ENCODE measurements at regions not wholly inside any gene's neighbourhood (a gene's known extent, or its start where the extent isn't known, plus 50 kb on each side); places are given as distances from the start of the nearest gene placed in this dataset.

DNA sequence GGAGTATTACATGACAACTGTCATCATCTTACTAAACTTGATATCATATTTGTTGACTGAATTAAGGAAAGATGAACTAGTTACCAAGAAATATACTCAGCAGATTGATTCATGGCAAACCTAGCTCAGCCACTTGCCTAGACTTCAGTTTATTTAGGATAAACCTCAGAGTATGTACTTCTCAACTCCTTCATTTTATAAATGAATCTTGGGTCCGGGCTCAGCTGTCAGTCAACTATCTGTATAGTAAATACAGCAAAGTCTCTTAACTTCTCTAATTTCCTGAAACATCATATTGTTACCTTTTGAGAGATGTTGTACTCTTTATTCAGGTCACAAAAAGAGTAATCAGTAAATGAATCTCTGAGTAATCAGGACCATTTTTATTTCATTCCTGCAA, 211.0 kb upstream of the KLF14 start:
- peak overlapping the region in 3 of 11 experiments; percentile 57 to 87 (median 86); a peak in 7 of 22 replicates for H3K4me2 ChIP-seq
- H3K4me1 ChIP-seq = peaks cover 11 to 91% (median 18%) of the 10 kb centered on the region in 10 experiments; a peak in 19 of 20 replicates

DNA sequence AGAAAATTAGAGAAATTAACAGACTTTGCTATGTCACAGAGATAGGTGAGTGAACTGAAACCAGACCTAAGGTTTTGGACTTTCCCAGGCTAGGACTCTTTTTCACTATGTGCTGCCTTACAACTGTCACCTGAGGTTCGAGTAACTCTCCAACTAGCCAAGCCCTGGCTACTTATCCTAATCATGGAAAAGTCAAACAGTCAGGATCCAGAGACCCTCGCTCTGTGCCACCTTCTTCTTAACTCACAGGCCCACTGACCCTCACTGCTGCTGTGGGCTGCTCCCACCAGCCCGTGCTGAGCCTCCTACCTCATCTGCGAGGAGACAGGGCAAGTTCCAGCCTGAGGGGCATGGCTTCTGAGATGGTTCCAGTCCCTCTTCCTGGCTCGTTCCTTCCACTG, 211.4 kb upstream of the KLF14 start:
- peaks cover 61 to 100% (median 99%) of the 10 kb centered on the region in 11 experiments for H4K20me1 ChIP-seq
- no peak for TF ChIP-seq Cebpa-rat (IDR thresholded peaks at IDR 0.05)
- H3K9ac ChIP-seq = no peak overlapping the region
- H3K4me3 ChIP-seq = no peak overlapping the region
- H3K9me3 ChIP-seq (replicated peaks in 1 of 11) = no peaks in the 10 kb centered on the region
- no peaks in the 10 kb centered on the region for H3K27me3 ChIP-seq
- peaks cover 11 to 94% (median 18%) of the 10 kb centered on the region in 10 experiments; a peak in 19 of 20 replicates for H3K4me1 ChIP-seq
- peak overlapping the region in 2 of 11 experiments; percentile 15 to 75; a peak in 3 of 22 replicates for H3K27ac ChIP-seq
- peaks cover 53 to 98% (median 79%) of the 10 kb centered on the region in 11 experiments for H3K36me3 ChIP-seq
- H3K4me2 ChIP-seq = peak overlapping the region in 3 of 11 experiments; percentile 57 to 87 (median 86); a peak in 5 of 22 replicates

More for the DNA sequence above, 211.0 kb upstream of the KLF14 start:
- Histone ChIP-seq H3K27me3 (no peaks in the 10 kb centered on the region), H3K4me3 (no peak overlapping the region), H3K9me3 (replicated peaks in 1 of 11) (no peaks in the 10 kb centered on the region), H3K36me3 (peaks cover 49 to 98% (median 75%) of the 10 kb centered on the region in 11 experiments), H4K20me1 (peaks cover 57 to 100% (median 99%) of the 10 kb centered on the region in 11 experiments), H3K9ac (no peak overlapping the region), H3K27ac (peak overlapping the region in 2 of 11 experiments; percentile 62 to 75; a peak in 3 of 22 replicates)
- no peak for TF ChIP-seq Cebpa-rat (IDR thresholded peaks at IDR 0.05)

DNA sequence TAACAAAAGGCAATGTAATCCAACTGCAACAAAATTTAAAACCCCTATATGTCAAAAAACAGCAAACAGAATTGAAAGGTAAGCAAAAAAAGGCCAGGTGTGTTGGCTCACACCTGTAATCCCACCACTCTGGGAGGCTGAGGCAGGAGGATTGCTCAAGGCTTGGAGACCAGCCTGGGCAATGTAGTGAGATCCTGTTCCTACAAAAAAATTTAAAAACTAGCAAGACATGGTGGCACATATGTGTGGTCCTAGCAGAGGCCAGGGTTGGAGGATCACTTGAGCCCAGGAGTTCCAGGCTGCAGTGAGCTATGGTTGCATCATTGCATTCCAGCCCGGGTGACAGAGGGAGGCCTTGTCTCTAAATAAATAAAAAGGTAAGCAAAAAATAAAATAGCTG, 212.1 kb upstream of the KLF14 start:
- Histone ChIP-seq H3K9me3 (replicated peaks in 1 of 11) (no peaks in the 10 kb centered on the region), H3K4me2 (peak overlapping the region in 3 of 11 experiments; percentile 2 to 87 (median 64); a peak in 5 of 22 replicates), H3K27me3 (no peaks in the 10 kb centered on the region), H4K20me1 (peaks cover 64 to 100% (median 99%) of the 10 kb centered on the region in 11 experiments), H3K9ac (no peak overlapping the region; a peak in 1 of 22 replicates), H3K4me1 (peaks cover 11 to 97% (median 18%) of the 10 kb centered on the region in 10 experiments; a peak in 19 of 20 replicates), H3K36me3 (peaks cover 54 to 98% (median 78%) of the 10 kb centered on the region in 11 experiments), H3K4me3 (no peak overlapping the region), H3K27ac (peak overlapping the region in 1 of 11 experiments; percentile 28; a peak in 1 of 22 replicates)
- TF ChIP-seq Cebpa-rat (IDR thresholded peaks at IDR 0.05) = no peak

DNA sequence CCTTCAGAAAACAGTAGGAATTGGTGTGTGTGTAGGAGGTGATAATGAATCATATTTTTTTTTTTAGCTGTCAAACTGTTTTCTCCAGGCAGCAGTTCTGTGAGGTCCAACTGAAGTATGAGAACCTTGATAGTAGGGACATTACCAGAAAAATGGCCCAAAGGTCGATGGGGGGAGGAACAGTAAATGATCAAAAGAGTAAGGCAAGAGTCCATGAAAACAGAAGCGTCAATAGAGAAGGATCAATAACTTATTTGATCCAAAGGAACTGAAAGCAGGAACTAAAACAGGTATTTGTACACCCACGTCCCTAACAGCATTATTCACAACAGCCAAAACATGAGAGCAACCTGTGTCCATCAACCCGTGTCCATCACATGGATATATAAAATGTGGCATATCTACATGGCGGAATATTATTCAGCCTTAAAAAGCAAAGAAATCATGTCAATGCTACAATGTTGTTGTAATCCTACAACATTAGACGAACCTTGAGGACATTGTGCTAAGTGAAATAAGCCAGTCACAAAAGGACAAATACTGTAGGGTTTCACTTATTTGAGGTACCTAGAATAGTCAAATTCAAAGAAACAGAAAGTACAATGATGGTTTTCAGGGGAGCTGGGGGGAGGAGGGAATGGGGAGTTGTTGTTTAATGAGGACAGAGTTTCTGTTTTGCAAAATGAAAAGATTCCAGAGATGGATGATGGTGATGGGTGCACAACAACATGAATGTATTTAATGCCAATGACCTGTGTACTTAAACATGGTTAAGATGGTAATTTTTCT, 214.0 kb upstream of the KLF14 start:
- Histone ChIP-seq H3K36me3 (peaks cover 56 to 98% (median 78%) of the 10 kb centered on the region in 11 experiments), H3K4me2 (0 out of 22 replicates have a peak overlapping the region, but pooled peaks of 1 of the 11 experiments have one; percentile 8)
- TF ChIP-seq Cebpa-rat (IDR thresholded peaks at IDR 0.05) = no peak

DNA sequence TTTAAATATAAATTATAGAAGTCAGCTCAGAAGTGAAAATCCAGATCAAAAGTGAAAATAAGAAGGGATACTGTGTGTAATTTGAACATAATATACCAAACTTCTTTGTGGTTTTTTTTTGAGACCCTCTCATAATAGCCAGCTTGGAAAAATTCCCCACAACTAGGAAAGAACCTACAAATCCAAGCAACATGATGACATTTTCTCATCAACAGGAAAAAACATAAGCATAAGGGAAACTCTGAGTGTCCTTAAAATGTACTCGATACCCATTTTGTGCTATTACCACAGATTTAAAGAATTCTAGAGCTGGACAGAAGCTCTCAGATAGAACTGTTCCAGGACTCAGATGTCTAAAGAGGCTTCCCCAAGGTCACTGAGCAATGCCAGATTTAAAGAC, 214.8 kb upstream of the KLF14 start:
- Histone ChIP-seq H3K4me1 (peaks cover 4 to 94% (median 10%) of the 10 kb centered on the region in 10 experiments; a peak in 19 of 20 replicates), H3K36me3 (peaks cover 56 to 98% (median 79%) of the 10 kb centered on the region in 11 experiments), H3K4me2 (no peak overlapping the region), H3K27ac (no peak overlapping the region), H3K9me3 (replicated peaks in 1 of 11) (no peaks in the 10 kb centered on the region), H3K4me3 (no peak overlapping the region), H3K9ac (no peak overlapping the region), H3K27me3 (no peaks in the 10 kb centered on the region), H4K20me1 (peaks cover 79 to 100% (median 100%) of the 10 kb centered on the region in 11 experiments)
- no peak for TF ChIP-seq Cebpa-rat (IDR thresholded peaks at IDR 0.05)

More for the DNA sequence above, 214.0 kb upstream of the KLF14 start:
- Histone ChIP-seq H3K27me3 (no peaks in the 10 kb centered on the region), H3K9me3 (replicated peaks in 1 of 11) (no peaks in the 10 kb centered on the region), H3K4me1 (peaks cover 11 to 94% (median 18%) of the 10 kb centered on the region in 10 experiments; a peak in 19 of 20 replicates), H3K4me3 (no peak overlapping the region), H3K27ac (no peak overlapping the region), H3K9ac (no peak overlapping the region), H4K20me1 (peaks cover 71 to 100% (median 100%) of the 10 kb centered on the region in 11 experiments)

DNA sequence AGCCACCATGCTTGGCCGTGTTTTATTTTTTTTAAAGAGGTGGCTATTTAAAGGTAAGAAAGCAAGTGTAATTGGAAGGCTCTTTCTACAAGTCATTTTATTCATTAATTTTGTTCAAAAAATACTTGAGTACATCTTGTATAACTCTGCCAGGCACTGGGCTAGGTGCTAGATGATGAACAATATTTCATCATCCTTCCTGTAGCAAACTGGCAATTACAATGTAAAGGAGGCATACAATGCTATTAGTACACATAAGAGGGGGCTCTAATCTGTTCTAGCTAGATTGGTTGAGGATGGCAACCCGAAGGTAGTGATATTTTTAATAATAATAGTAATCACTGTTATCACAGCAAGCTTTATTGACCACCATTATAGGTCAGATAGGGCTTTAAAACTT, 215.5 kb upstream of the KLF14 start:
- no peak for TF ChIP-seq Cebpa-rat (IDR thresholded peaks at IDR 0.05)
- H3K9ac ChIP-seq = no peak overlapping the region
- H3K4me1 ChIP-seq = peaks cover 0 to 94% (median 4%) of the 10 kb centered on the region in 10 experiments; a peak in 10 of 20 replicates
- peaks cover 63 to 98% (median 80%) of the 10 kb centered on the region in 11 experiments for H3K36me3 ChIP-seq
- no peaks in the 10 kb centered on the region for H3K9me3 ChIP-seq (replicated peaks in 1 of 11)
- H3K4me3 ChIP-seq = no peak overlapping the region
- H3K27me3 ChIP-seq = no peaks in the 10 kb centered on the region
- peaks cover 84 to 100% (median 100%) of the 10 kb centered on the region in 11 experiments for H4K20me1 ChIP-seq
- no peak overlapping the region for H3K27ac ChIP-seq
- no peak overlapping the region for H3K4me2 ChIP-seq

DNA sequence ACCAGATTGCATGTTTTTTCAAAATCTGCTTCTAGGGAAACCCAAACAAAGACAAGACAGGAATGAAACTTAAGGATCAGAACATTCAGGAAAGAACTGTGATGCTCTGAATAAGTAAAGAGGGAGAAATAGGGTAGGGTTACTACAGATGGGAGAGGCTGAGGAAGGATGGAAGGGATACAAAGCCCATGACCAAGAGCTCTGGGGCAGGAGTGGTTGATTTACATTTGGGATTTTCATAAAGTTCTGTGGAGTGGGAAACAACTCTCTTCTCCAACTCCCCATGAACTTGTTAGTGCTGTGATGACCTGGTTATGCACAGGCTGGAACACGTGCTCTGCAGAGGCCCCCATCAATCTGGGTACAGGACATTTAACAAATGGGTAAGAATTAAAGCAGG, 216.0 kb upstream of the KLF14 start:
- peaks cover 84 to 100% (median 100%) of the 10 kb centered on the region in 11 experiments for H4K20me1 ChIP-seq
- no peak overlapping the region for H3K4me2 ChIP-seq
- H3K9me3 ChIP-seq (replicated peaks in 1 of 11) = no peaks in the 10 kb centered on the region
- peaks cover 63 to 98% (median 80%) of the 10 kb centered on the region in 11 experiments for H3K36me3 ChIP-seq
- no peak overlapping the region for H3K9ac ChIP-seq
- peaks cover 0 to 94% (median 3%) of the 10 kb centered on the region in 10 experiments; a peak in 9 of 20 replicates for H3K4me1 ChIP-seq
- H3K27ac ChIP-seq = no peak overlapping the region
- H3K27me3 ChIP-seq = no peaks in the 10 kb centered on the region
- H3K4me3 ChIP-seq = no peak overlapping the region
- TF ChIP-seq Cebpa-rat (IDR thresholded peaks at IDR 0.05) = no peak

DNA sequence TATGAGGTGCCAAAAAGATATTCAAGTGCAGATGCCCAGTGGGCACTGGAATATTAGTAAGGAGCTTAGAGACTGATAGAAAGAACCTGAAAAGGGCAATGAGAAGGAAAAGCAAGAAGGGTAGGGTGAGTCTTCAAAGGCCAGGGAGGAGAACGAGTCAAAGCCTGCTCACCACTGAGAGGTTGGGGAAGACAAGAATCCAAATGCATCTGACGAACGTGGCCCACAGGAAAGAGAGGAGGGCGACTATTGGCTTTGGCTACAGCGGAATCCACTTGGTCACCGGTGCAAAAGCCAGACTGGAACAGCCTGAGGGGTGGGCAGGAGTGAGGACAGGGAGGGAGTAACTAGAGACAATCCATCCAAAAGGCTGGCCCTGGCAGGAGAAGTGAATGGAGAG, 216.7 kb upstream of the KLF14 start:
- Histone ChIP-seq H4K20me1 (peaks cover 84 to 100% (median 100%) of the 10 kb centered on the region in 11 experiments), H3K4me3 (no peak overlapping the region), H3K27ac (no peak overlapping the region), H3K9me3 (replicated peaks in 1 of 11) (no peaks in the 10 kb centered on the region), H3K4me1 (peaks cover 6 to 94% (median 9%) of the 10 kb centered on the region in 10 experiments), H3K36me3 (peaks cover 63 to 98% (median 80%) of the 10 kb centered on the region in 11 experiments), H3K9ac (no peak overlapping the region), H3K27me3 (no peaks in the 10 kb centered on the region), H3K4me2 (peak overlapping the region in 1 of 11 experiments; percentile 14; a peak in 1 of 22 replicates)
- no peak for TF ChIP-seq Cebpa-rat (IDR thresholded peaks at IDR 0.05)

Measured in BLaER1 treated with 17β-estradiol and CSF1 and Interleukin-3, amounts not matched to agents 10 nM and 100 nM (cell line).